22Rv1 (cell line): ENCODE measurements at regions not wholly inside any gene's neighbourhood (a gene's known extent, or its start where the extent isn't known, plus 50 kb on each side); places are given as distances from the start of the nearest gene placed in this dataset.
"Not testable (repeated sequence)": the region's sequence is repeated elsewhere in the genome, so short reads cannot be mapped to it uniquely, and the experiment has no call there.

ENCODE experiments used
- H3K27ac ChIP-seq: fragments of 450-650 bp; 2 replicates; pipeline ENCODE4 v1.5.1; 2017
- ZFX ChIP-seq: fragments of 450-650 bp; IDR thresholded peaks from 2 replicates; pipeline ENCODE4 v1.6.1; 2017; ENCODE audit warnings: antibody characterized with exemption, borderline replicate concordance
- TF ChIP-seq, protein P1 (sequence below): fragments of 450-650 bp; IDR thresholded peaks from 2 replicates; pipeline ENCODE4 v1.5.1; 2017; ENCODE audit warnings: mild to moderate bottlenecking

DNA sequence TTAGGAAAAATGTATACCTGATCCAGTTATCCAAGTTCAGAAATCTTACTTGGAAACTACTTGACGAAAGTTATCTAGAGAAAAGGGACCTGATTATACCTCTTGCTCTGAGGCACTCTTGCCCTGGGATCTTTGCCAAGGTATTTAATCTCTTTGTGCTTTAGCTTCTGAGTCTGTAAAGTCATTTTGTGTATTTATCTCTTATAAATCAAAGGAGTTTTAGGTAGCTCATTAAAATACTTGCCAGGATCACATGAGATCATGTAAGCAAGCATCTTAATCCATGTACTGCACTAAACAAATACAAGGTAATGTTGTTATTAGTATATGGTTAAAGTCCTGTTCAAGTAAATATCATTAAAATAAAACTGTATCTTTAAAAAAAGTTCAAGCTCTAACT is 147.5 kb downstream of the IPO8 start:
- TF ChIP-seq ZFX = no peak
- H3K27ac ChIP-seq = peak overlapping the region; percentile 63

DNA sequence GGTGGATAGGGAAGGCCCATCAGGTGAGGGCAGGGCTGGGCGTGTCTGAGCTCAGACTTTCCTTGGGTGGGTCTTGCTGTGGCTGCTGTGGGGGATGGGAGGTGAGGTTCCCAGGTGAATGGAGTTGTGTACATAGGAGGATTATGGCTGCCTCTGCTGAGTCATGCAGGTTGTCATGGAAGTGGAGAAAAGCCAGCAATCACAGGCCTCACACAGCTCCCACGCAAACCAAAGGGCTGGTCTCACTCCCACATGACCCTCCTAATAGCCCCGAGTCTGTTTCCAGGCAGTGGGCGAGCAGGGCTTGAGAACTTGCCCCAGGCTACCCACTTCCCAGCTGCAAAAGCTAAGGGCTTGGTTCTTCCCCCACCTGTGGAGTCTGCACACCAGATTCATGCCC is 149.5 kb downstream of the IPO8 start:
- TF ChIP-seq, protein P1, sequence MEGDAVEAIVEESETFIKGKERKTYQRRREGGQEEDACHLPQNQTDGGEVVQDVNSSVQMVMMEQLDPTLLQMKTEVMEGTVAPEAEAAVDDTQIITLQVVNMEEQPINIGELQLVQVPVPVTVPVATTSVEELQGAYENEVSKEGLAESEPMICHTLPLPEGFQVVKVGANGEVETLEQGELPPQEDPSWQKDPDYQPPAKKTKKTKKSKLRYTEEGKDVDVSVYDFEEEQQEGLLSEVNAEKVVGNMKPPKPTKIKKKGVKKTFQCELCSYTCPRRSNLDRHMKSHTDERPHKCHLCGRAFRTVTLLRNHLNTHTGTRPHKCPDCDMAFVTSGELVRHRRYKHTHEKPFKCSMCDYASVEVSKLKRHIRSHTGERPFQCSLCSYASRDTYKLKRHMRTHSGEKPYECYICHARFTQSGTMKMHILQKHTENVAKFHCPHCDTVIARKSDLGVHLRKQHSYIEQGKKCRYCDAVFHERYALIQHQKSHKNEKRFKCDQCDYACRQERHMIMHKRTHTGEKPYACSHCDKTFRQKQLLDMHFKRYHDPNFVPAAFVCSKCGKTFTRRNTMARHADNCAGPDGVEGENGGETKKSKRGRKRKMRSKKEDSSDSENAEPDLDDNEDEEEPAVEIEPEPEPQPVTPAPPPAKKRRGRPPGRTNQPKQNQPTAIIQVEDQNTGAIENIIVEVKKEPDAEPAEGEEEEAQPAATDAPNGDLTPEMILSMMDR = no peak
- TF ChIP-seq ZFX = no peak
- H3K27ac ChIP-seq = no peak overlapping the region

DNA sequence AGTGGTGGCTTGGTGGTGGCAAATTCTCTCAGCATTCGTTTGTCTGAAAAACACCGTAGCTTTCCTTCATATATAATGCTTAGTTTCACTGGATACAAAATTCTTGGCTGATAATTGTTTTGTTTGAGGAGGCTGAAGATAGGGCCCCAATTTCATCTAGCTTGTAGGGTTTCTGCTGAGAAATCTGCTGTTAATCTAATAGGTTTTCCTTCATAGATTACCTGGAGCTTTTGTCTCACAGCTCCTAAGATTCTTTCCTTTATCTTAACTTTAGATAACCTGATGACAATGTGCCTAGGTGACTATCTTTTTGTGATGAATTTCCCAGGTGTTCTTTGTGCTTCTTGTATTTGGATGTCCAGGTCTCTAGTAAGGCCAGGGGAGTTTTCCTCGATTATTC is 151.0 kb downstream of the IPO8 start:
- not testable (repeated sequence) for H3K27ac ChIP-seq

DNA sequence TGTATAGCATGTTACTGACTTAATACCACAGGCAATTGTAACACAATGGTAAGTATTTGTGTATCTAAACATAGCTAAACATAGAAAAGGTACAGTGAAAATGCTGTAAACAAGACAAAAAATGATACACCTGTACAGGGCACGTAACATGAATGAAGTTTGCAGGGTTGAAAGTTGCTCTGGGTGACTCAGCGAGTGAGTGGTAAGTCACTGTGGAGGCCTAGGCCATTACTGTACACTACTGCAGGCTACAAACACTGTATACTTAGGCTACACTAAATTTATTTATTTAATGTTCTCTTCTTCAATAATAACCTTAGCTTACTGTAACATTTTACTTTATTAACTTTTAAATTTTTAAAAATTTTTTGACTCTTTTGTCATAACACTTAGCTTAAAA is 158.4 kb downstream of the IPO8 start:
- no peak for TF ChIP-seq ZFX
- no peak overlapping the region for H3K27ac ChIP-seq

DNA sequence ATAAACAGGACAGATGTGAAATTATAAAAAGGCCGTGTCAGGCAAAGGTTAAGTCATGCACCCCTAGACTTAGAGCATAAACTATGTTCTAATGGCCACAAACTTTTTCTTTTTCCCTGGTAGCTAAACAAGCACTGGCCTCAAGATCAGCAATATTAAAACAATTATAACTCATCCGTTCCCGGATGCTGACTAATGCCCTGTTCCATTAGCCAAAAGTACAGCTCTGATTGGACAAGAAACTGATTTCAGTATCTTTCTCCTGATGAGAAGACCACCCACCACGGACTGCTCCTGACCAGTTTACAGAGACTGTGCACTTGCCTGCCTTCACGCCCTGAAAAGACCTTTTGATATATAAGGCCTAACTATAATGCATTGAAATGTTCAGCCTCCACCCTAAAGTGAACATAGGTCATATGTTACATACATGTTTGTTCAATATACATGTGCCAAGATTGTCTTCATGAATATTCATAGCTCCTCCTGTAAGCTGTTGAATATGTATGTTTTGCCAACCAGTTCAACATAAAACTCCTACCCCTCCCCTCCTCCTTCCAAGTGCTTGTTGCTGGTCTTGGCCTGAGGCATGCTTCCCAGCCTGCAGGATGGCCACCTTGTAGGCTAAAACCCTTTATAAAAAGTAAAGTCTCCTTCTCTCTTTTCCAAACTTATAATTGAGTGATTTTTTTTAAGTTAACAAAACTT is 162.0 kb downstream of the IPO8 start:
- TF ChIP-seq, protein P1 = no peak
- TF ChIP-seq ZFX = no peak
- H3K27ac ChIP-seq = no peak overlapping the region

DNA sequence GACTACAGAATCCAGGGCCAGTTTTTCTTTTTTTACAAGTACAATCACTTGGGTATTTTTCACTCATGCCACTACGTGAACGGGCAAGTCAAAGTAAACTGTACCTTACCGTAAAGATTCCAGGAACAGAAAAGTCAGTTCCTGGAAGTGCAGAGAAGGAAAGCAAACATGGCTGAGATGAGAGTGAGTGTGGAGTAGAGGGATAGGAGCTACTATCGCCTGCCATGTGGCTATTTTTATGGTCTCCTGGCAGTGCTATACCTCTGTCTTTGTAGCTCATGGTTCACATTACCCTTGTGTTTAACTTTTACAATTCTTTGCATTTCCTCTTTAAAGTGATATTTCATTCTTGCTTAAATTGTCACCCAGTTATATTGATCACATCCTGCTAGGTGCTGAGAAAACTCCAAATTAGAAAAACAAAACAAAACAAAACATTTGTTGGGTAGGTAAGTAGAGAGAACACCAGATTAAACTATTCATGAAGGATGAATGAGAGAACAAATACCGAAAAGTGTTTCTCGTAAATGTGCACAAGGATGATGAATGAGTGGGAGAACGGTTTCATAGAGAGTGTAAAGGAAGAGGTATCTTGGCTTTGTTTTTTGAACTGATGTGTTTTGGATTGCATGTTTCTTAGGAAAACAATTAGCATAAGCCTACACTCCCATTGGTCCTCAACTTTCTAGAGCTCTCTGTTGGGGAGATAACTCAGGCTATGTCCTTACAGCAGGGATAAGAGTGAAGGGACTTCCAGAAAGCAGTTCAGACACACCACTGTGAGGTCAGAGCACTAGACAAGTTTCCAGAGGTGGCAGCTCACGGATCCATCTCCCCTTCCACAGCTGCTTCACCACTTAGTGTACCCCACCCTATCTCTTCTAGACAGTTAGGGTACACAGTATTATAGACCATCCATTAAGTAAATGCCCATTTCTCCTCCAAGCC is 163.7 kb downstream of the IPO8 start:
- peak overlapping the region; percentile 11; the same call in 1 of the 2 replicates for H3K27ac ChIP-seq
- TF ChIP-seq, protein P1 = no peak
- TF ChIP-seq ZFX = no peak

DNA sequence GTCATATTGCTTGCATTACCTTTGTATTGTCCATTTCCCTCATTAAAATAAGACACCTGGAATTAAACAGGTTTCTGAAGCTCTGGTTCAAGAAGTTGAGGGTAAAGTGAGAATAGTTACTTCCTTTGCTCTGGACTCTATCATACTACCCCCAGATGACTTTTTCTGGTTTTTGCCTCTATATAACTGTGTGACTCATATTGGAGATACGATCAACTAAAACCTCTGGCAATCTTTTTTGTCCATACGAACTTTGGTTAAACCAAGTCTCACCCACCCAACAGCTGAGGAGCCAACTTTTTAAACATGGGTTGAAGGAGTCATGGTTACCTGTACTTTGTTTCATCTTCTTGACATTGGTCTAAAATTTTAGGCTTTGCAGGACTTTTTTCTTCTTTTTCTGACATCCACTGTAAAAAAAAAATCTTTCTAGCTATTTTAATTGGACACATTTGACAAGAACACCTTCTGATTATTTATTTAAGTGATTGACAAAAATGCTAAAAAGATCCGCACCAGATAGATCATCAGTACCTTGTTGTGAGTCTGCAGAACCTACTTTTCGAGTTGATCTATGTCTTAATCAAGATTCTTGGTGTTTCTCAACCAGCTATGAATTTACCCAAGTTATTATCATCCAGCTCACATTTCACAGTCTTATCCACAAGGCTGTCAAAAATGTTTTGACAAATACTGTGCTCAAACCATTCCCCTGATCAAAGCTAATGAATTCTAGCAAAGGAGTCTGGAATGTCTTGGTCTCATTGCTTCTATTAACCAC is 166.0 kb downstream of the IPO8 start:
- H3K27ac ChIP-seq = no peak overlapping the region
- TF ChIP-seq, protein P1 = no peak
- TF ChIP-seq ZFX = no peak

DNA sequence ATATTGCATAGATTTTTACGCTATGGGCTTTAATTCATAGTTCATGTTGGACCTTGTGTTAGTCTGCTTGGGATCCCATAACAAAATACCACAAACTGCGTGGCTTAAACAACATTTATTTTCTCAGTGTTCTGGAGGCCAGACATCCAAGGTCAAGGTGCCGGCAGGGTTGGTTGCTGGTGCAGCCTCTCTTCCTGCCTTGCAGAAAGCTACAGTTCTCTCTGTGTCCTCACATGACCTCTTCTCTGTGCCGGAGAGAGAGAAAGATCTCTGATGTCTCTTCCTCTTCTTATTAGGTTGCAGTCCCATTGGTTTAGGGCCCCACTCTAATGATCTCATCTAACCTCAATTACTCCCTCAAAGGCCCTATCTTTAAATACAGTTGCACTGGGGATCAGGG is 170.5 kb downstream of the IPO8 start:
- TF ChIP-seq, protein P1 = no peak
- TF ChIP-seq ZFX = no peak
- H3K27ac ChIP-seq = no peak overlapping the region

DNA sequence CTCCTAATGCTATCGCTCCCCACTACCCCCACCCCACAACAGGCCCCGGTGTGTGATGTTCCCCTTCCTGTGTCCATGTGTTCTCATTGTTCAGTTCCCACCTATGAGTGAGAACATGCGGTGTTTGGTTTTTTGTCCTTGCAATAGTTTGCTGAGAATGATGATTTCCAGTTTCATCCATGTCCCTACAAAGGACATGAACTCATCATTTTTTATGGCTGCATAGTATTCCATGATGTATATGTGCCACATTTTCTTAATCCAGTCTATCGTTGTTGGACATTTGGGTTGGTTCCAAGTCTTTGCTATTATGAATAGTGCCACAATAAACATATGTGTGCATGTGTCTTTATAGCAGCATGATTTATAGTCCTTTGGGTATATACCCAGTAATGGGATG is 175.4 kb downstream of the IPO8 start:
- not testable (repeated sequence) for H3K27ac ChIP-seq
